Testis (tissue), 2 donors: ENCODE measurements at regions not wholly inside any gene's neighbourhood (a gene's known extent, or its start where the extent isn't known, plus 50 kb on each side); places are given as distances from the start of the nearest gene placed in this dataset.

Experiments
- DNase-seq: peaks from one replicate; pipeline ENCODE4 v3.0.0-alpha.2; 2019
- H3K27ac ChIP-seq, 2 donors: fragments of 200-600 bp; sonication (generic); one replicate each; pipeline ENCODE4 v1.5.1; 2019
- H3K27me3 ChIP-seq: fragments of 200-600 bp; sonication (generic); one replicate; pipeline ENCODE4 v1.5.1; 2019
- H3K36me3 ChIP-seq: fragments of 200-600 bp; sonication (generic); one replicate; pipeline ENCODE4 v1.5.1; 2017; ENCODE audit warnings: low read depth; ENCODE audit errors: missing control alignments
- H3K4me1 ChIP-seq: fragments of 200-600 bp; sonication (generic); one replicate; pipeline ENCODE4 v1.5.1; 2019
- H3K4me3 ChIP-seq, 2 donors: fragments of 200-600 bp; sonication (generic); one replicate each; pipeline ENCODE4 v1.5.1; 2017 to 2019
- H3K9me3 ChIP-seq: fragments of 200-600 bp; sonication (generic); one replicate; pipeline ENCODE4 v1.5.1; 2017
- POLR2A ChIP-seq: fragments of 450-650 bp; IDR thresholded peaks from one replicate; pipeline ENCODE4 v1.6.1; 2017; ENCODE audit warnings: antibody characterized with exemption, mild to moderate bottlenecking, moderate library complexity
- WGBS, 2 donors: methylation state at CpG; one replicate each; pipeline ENCODE4 v1.1.5; 2018; 5-methylcytosine and 5-hydroxymethylcytosine counted together
- intact Hi-C: fragments of 100-400 bp; cut with DNase I; formaldehyde crosslinking; loops from one replicate; pipeline ENCODE4 v1.15.1; 2023; ENCODE audit warnings: low total_unique reads
- TF ChIP-seq, protein P1 (sequence below), 3 experiments: fragments of 450-650 bp in 2 of 3; fragments of 200-600 bp in 1 of 3; sonication (generic) in 1 of 3; IDR thresholded peaks; one replicate each; pipeline ENCODE4 v1.5.1; 2016 to 2019; ENCODE audit warnings: antibody characterized with exemption in 3 of 3, mild to moderate bottlenecking in 2 of 3, moderate library complexity in 1 of 3

DNA sequence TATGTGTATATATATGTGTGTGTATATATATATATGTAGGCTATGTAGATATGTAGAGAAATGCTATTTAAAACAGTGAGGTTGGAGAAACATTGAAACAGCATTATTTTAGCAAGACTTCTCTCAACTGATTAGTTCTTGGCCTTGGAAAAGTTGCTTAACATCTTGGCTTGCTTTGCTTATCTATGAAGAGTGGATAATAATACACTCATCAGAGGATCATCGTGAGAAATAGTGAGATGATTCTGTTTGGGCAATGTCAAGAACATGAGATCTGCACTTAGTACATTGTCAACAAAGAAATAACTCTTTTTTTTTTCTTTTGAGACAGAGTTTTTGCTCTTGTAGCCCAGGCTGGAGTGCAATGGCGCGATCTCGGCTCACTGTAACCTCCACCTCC is 128.3 kb downstream of the KLF5 start:
- Histone ChIP-seq H3K27me3 (no peaks in the 10 kb centered on the region), H3K9me3 (no peaks in the 10 kb centered on the region), H3K36me3 (no peaks in the 10 kb centered on the region), H3K4me3 (no peak overlapping the region), H3K4me1 (no peaks in the 10 kb centered on the region), H3K27ac (no peak overlapping the region)
- no peak for TF ChIP-seq POLR2A
- TF ChIP-seq, protein P1, sequence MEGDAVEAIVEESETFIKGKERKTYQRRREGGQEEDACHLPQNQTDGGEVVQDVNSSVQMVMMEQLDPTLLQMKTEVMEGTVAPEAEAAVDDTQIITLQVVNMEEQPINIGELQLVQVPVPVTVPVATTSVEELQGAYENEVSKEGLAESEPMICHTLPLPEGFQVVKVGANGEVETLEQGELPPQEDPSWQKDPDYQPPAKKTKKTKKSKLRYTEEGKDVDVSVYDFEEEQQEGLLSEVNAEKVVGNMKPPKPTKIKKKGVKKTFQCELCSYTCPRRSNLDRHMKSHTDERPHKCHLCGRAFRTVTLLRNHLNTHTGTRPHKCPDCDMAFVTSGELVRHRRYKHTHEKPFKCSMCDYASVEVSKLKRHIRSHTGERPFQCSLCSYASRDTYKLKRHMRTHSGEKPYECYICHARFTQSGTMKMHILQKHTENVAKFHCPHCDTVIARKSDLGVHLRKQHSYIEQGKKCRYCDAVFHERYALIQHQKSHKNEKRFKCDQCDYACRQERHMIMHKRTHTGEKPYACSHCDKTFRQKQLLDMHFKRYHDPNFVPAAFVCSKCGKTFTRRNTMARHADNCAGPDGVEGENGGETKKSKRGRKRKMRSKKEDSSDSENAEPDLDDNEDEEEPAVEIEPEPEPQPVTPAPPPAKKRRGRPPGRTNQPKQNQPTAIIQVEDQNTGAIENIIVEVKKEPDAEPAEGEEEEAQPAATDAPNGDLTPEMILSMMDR (IDR thresholded peaks at IDR 0.05): no peak
- WGBS, 2 donors: 75 to 86% methylated on average over 4 of the region's 4 CpGs
- no peak for DNase-seq
- intact Hi-C loops: no loop called here

DNA sequence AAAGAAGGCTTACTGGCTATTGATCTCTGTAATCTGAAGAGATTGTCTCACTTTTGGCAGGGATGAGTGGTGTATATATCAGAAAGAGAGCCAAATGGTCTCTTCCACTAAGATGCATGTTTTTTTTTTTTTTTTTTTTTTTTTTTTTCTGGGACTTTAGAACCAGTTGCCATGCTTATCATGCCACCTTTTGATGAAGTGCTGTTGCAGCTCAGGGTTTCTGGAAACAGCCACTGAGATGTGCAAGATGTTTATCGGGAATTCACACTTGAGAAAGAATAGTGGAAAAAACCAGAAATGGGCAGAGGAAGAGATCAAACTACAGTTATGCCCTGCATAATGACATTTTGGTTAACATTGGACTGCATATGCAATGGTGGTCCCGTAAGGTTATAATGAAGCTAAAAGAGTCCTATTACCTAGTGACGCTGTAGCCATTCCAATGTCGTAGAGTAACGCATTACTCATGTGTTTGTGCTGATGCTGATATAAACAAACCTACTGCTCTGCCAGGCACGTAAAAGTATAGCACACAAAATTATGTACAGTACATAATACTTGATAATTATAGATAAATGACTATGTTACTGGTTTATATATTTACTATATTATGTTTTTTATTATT is 121.0 kb downstream of the KLF5 start:
- intact Hi-C loops: no loop called here
- no peaks in the 10 kb centered on the region for H3K27me3 ChIP-seq
- 93 to 94% methylated on average over 6 of the region's 6 CpGs for WGBS, 2 donors
- no peaks in the 10 kb centered on the region for H3K4me1 ChIP-seq
- H3K9me3 ChIP-seq: no peaks in the 10 kb centered on the region
- no peak overlapping the region for H3K27ac ChIP-seq
- H3K36me3 ChIP-seq: no peaks in the 10 kb centered on the region
- no peak for DNase-seq
- TF ChIP-seq, protein P1 (IDR thresholded peaks at IDR 0.05): no peak
- no peak for TF ChIP-seq POLR2A
- no peak overlapping the region for H3K4me3 ChIP-seq

DNA sequence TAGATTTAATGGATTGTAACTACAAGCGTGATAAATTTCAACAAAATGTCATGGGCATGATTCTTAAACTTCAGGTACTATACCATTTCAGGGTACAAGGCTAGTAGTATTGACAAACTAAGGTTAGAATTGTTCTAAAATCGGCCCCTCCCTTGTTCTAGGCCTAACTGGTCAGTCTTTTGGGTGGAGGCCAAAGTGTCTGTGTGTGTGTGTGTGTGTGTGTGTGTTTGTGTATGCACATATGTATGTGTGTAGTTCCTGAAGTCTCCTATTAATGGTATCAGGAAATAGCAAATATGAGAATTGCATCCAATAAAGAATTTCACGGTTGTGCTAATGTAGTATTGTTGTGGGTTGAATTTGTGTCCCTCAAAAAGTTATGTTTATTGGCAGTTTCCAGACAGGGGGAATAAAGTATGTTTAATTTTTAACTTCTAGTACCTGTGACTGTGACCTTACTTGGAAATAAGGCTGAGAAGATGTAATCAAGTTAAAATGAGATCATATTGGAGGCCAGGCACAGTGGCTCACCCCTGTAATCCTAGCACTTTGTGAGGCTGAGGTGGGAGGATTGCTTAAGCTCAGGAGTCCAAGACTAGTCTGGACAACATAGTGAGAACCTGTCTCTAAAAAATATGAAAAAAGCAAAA is 119.2 kb downstream of the KLF5 start:
- intact Hi-C loops: no loop called here
- 86 to 93% methylated on average over 3 of the region's 3 CpGs for WGBS, 2 donors
- TF ChIP-seq, protein P1 (IDR thresholded peaks at IDR 0.05): no peak
- TF ChIP-seq POLR2A: no peak

DNA sequence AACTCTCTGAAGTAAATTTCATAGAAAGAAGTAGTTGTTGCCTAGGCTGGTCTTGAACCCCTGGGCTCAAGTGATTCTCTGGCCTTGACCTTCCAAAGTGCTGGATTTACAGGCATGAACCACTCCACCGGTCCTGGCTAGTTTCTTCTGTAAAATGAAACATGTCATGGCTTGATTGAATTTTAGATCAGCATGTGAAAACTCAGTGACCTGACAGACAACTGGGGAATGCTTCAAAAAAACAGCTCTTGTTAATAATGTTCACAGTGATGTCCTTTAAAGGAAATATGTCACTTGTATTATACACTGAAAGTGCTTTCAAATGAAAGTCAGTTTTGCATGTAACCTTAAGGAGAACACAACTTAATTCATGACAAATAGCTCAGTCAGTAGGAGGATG is 118.2 kb downstream of the KLF5 start:
- intact Hi-C loops: no loop called here
- DNase-seq: no peak
- Histone ChIP-seq H3K4me1 (no peaks in the 10 kb centered on the region), H3K9me3 (no peaks in the 10 kb centered on the region), H3K36me3 (no peaks in the 10 kb centered on the region), H3K27ac (no peak overlapping the region), H3K4me3 (no peak overlapping the region), H3K27me3 (no peaks in the 10 kb centered on the region)
- no peak for TF ChIP-seq POLR2A
- TF ChIP-seq, protein P1 (IDR thresholded peaks at IDR 0.05): no peak
- 72 to 78% methylated on average over 1 of the region's 1 CpG for WGBS, 2 donors

More for the DNA sequence above, 119.2 kb downstream of the KLF5 start:
- Histone ChIP-seq H3K36me3 (no peaks in the 10 kb centered on the region), H3K27me3 (no peaks in the 10 kb centered on the region), H3K4me1 (no peaks in the 10 kb centered on the region), H3K4me3 (no peak overlapping the region), H3K27ac (no peak overlapping the region), H3K9me3 (no peaks in the 10 kb centered on the region)
- DNase-seq: no peak

DNA sequence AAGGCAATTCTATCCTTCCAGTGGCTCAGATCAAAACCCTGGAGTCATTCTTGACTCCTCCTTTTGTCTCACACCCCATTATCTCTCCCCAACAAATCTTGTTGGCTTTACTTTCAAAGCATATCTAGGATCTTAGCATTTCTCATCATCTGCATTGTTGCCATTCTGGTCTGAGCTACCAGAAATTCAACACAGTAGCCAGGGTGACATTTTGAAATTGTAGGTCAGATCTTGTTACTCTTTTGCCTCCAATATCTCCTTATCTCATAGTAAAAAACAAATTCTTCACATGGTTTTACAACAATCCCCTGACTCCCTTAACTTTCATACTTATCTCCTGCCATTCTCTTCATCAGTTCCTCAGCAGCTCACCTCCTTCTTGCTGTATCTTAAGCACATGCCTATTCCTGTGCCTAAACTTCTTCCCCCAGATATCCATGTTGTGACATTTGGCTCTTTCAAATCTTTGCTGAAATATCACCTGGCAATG is 115.8 kb downstream of the KLF5 start:
- Histone ChIP-seq H3K27ac (no peak overlapping the region), H3K36me3 (no peaks in the 10 kb centered on the region), H3K9me3 (no peaks in the 10 kb centered on the region), H3K4me1 (no peaks in the 10 kb centered on the region), H3K27me3 (no peaks in the 10 kb centered on the region), H3K4me3 (no peak overlapping the region)
- no peak for DNase-seq
- TF ChIP-seq, protein P1 (IDR thresholded peaks at IDR 0.05): no peak
- no peak for TF ChIP-seq POLR2A
- intact Hi-C loops: no loop called here
